ENCODE measurements at regions not wholly inside any gene's neighbourhood (a gene's known extent, or its start where the extent isn't known, plus 50 kb on each side); places are given as distances from the start of the nearest gene placed in this dataset.

DNA sequence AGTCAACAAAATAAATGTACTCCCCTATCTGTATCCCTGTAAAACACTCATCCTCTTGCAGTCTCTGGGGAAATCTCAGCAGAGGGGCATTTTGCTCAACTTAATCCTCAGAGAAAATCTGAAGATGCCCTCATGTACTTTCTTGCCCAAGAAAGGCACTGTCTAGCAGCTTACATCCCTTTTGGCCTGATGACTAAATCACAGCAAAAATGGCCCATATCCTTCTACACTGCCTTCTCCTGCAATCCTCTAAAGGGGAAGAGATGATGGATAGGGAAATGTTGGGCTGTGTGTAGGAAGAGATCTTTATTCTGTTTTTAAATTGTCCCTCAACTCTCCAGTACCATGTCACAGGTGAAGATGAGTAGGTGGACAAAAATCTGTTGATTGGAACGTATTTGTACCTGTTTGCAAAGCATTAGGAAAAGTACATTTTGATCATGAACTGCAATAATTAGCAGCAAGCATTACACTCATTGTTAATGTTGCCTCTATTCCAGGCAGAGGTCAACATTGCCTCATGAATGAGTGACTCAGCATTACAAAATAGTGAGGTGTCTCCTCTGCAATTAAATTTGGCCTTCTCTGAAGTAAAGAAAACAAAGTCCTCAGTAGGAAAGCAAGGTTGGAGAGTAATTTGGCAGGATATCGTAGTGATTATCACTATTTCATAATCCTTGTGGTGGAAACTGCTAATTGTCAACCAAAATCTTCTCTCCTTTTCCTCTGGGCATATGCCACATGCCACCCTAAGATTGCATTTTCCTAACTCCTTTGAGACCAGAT, 172.4 kb upstream of the CAND1 start (continued):
- TF ChIP-seq, protein P1, sequence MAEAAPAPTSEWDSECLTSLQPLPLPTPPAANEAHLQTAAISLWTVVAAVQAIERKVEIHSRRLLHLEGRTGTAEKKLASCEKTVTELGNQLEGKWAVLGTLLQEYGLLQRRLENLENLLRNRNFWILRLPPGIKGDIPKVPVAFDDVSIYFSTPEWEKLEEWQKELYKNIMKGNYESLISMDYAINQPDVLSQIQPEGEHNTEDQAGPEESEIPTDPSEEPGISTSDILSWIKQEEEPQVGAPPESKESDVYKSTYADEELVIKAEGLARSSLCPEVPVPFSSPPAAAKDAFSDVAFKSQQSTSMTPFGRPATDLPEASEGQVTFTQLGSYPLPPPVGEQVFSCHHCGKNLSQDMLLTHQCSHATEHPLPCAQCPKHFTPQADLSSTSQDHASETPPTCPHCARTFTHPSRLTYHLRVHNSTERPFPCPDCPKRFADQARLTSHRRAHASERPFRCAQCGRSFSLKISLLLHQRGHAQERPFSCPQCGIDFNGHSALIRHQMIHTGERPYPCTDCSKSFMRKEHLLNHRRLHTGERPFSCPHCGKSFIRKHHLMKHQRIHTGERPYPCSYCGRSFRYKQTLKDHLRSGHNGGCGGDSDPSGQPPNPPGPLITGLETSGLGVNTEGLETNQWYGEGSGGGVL (tag by site-specific recombination; IDR thresholded peaks at IDR 0.05): peak; percentile 64
- TF ChIP-seq, protein P2, sequence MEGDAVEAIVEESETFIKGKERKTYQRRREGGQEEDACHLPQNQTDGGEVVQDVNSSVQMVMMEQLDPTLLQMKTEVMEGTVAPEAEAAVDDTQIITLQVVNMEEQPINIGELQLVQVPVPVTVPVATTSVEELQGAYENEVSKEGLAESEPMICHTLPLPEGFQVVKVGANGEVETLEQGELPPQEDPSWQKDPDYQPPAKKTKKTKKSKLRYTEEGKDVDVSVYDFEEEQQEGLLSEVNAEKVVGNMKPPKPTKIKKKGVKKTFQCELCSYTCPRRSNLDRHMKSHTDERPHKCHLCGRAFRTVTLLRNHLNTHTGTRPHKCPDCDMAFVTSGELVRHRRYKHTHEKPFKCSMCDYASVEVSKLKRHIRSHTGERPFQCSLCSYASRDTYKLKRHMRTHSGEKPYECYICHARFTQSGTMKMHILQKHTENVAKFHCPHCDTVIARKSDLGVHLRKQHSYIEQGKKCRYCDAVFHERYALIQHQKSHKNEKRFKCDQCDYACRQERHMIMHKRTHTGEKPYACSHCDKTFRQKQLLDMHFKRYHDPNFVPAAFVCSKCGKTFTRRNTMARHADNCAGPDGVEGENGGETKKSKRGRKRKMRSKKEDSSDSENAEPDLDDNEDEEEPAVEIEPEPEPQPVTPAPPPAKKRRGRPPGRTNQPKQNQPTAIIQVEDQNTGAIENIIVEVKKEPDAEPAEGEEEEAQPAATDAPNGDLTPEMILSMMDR (tag by site-specific recombination; IDR thresholded peaks at IDR 0.05): no peak
- TF ChIP-seq EGR2 (tag by site-specific recombination; IDR thresholded peaks at IDR 0.05; ENCODE audit: low read depth) (no peak), KLF10 (tag by site-specific recombination; IDR thresholded peaks at IDR 0.05) (no peak; the same call in 1 of the 2 replicates), ZNF335 (tag by site-specific recombination; conservative IDR thresholded peaks at IDR 0.05) (peak; percentile 43), ZNF747 (tag by site-specific recombination; IDR thresholded peaks at IDR 0.05) (no peak), ZFP3 (tag by site-specific recombination; IDR thresholded peaks at IDR 0.05; ENCODE audit: low read depth) (no peak), ZBTB20 (tag by site-specific recombination; IDR thresholded peaks at IDR 0.05) (no peak), ZNF114 (tag by site-specific recombination; IDR thresholded peaks at IDR 0.05) (no peak), KLF16 (tag by site-specific recombination; IDR thresholded peaks at IDR 0.05) (no peak), GLIS2 (tag by site-specific recombination; IDR thresholded peaks at IDR 0.05) (no peak), ZFP37 (tag by site-specific recombination; IDR thresholded peaks at IDR 0.05) (0 out of 2 replicates have a peak, but pooled peaks have one; percentile 58), SP3 (tag by site-specific recombination; IDR thresholded peaks at IDR 0.05) (no peak), ZNF169 (tag by site-specific recombination; IDR thresholded peaks at IDR 0.05) (no peak), ZSCAN16 (tag by site-specific recombination; IDR thresholded peaks at IDR 0.05) (no peak), ZNF596 (tag by site-specific recombination; IDR thresholded peaks at IDR 0.05) (no peak), ZSCAN30 (tag by site-specific recombination; IDR thresholded peaks at IDR 0.05) (no peak), ZNF560 (tag by site-specific recombination; IDR thresholded peaks at IDR 0.05; ENCODE audit: borderline replicate concordance) (no peak), ZNF19 (tag by site-specific recombination; IDR thresholded peaks at IDR 0.05; ENCODE audit: low read depth) (no peak)
- TF ChIP-seq, protein P3, sequence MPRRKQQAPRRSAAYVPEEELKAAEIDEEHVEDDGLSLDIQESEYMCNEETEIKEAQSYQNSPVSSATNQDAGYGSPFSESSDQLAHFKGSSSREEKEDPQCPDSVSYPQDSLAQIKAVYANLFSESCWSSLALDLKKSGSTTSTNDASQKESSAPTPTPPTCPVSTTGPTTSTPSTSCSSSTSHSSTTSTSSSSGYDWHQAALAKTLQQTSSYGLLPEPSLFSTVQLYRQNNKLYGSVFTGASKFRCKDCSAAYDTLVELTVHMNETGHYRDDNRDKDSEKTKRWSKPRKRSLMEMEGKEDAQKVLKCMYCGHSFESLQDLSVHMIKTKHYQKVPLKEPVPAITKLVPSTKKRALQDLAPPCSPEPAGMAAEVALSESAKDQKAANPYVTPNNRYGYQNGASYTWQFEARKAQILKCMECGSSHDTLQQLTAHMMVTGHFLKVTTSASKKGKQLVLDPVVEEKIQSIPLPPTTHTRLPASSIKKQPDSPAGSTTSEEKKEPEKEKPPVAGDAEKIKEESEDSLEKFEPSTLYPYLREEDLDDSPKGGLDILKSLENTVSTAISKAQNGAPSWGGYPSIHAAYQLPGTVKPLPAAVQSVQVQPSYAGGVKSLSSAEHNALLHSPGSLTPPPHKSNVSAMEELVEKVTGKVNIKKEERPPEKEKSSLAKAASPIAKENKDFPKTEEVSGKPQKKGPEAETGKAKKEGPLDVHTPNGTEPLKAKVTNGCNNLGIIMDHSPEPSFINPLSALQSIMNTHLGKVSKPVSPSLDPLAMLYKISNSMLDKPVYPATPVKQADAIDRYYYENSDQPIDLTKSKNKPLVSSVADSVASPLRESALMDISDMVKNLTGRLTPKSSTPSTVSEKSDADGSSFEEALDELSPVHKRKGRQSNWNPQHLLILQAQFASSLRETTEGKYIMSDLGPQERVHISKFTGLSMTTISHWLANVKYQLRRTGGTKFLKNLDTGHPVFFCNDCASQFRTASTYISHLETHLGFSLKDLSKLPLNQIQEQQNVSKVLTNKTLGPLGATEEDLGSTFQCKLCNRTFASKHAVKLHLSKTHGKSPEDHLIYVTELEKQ (tag by site-specific recombination; IDR thresholded peaks at IDR 0.05; ENCODE audit: borderline replicate concordance): peak; percentile 74; the same call in 1 of the 2 replicates
- TF ChIP-seq, protein P4, sequence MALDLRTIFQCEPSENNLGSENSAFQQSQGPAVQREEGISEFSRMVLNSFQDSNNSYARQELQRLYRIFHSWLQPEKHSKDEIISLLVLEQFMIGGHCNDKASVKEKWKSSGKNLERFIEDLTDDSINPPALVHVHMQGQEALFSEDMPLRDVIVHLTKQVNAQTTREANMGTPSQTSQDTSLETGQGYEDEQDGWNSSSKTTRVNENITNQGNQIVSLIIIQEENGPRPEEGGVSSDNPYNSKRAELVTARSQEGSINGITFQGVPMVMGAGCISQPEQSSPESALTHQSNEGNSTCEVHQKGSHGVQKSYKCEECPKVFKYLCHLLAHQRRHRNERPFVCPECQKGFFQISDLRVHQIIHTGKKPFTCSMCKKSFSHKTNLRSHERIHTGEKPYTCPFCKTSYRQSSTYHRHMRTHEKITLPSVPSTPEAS (tag by site-specific recombination; IDR thresholded peaks at IDR 0.05): no peak
- TF ChIP-seq, protein P5, sequence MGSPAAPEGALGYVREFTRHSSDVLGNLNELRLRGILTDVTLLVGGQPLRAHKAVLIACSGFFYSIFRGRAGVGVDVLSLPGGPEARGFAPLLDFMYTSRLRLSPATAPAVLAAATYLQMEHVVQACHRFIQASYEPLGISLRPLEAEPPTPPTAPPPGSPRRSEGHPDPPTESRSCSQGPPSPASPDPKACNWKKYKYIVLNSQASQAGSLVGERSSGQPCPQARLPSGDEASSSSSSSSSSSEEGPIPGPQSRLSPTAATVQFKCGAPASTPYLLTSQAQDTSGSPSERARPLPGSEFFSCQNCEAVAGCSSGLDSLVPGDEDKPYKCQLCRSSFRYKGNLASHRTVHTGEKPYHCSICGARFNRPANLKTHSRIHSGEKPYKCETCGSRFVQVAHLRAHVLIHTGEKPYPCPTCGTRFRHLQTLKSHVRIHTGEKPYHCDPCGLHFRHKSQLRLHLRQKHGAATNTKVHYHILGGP (tag by site-specific recombination; IDR thresholded peaks at IDR 0.05): peak; percentile 69
- TF ChIP-seq, protein P6, sequence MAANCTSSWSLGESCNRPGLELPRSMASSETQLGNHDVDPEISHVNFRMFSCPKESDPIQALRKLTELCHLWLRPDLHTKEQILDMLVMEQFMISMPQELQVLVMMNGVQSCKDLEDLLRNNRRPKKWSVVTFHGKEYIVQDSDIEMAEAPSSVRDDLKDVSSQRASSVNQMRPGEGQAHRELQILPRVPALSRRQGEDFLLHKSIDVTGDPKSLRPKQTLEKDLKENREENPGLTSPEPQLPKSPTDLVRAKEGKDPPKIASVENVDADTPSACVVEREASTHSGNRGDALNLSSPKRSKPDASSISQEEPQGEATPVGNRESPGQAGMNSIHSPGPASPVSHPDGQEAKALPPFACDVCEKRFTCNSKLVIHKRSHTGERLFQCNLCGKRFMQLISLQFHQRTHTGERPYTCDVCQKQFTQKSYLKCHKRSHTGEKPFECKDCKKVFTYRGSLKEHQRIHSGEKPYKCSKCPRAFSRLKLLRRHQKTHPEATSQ (tag by site-specific recombination; IDR thresholded peaks at IDR 0.05): no peak
- TF ChIP-seq, protein P7, sequence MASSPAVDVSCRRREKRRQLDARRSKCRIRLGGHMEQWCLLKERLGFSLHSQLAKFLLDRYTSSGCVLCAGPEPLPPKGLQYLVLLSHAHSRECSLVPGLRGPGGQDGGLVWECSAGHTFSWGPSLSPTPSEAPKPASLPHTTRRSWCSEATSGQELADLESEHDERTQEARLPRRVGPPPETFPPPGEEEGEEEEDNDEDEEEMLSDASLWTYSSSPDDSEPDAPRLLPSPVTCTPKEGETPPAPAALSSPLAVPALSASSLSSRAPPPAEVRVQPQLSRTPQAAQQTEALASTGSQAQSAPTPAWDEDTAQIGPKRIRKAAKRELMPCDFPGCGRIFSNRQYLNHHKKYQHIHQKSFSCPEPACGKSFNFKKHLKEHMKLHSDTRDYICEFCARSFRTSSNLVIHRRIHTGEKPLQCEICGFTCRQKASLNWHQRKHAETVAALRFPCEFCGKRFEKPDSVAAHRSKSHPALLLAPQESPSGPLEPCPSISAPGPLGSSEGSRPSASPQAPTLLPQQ (tag by site-specific recombination; IDR thresholded peaks at IDR 0.05): peak; percentile 55; the same call in 1 of the 2 replicates
- TF ChIP-seq, protein P8, sequence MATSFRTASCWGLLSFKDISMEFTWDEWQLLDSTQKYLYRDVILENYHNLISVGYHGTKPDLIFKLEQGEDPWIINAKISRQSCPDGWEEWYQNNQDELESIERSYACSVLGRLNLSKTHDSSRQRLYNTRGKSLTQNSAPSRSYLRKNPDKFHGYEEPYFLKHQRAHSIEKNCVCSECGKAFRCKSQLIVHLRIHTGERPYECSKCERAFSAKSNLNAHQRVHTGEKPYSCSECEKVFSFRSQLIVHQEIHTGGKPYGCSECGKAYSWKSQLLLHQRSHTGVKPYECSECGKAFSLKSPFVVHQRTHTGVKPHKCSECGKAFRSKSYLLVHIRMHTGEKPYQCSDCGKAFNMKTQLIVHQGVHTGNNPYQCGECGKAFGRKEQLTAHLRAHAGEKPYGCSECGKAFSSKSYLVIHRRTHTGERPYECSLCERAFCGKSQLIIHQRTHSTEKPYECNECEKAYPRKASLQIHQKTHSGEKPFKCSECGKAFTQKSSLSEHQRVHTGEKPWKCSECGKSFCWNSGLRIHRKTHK (tag by site-specific recombination; IDR thresholded peaks at IDR 0.05): no peak
